CD4-positive, CD25-positive, alpha-beta regulatory T cell (primary cell): ENCODE measurements at regions not wholly inside any gene's neighbourhood (a gene's known extent, or its start where the extent isn't known, plus 50 kb on each side); places are given as distances from the start of the nearest gene placed in this dataset.

ENCODE experiments used
- ATAC-seq, 2 donors: fragments of 150-1000 bp; cut with Tn5 transposase; one replicate each; pipeline ENCODE4 v1.10.0; 2021; ENCODE audit warnings: low read depth in 2 of 2, moderate number of reproducible peaks in 2 of 2, moderate library complexity in 1 of 2
- DNase-seq, 3 donors: peaks; one replicate each; pipeline versions ENCODE4 v3.0.0 to v3.0.0-alpha.2; 2012 to 2022; ENCODE audit warnings: mixed read lengths in 1 of 3
- H3K27ac ChIP-seq: one replicate; pipeline ENCODE4 v1.7.0; 2013; ENCODE audit warnings: mild to moderate bottlenecking, low read length; ENCODE audit not compliant: insufficient read depth, poor library complexity, severe bottlenecking
- H3K27me3 ChIP-seq: one replicate; pipeline ENCODE4 v1.7.0; 2013; ENCODE audit warnings: low read length; ENCODE audit not compliant: control insufficient read depth, insufficient read depth
- H3K36me3 ChIP-seq: one replicate; pipeline ENCODE4 v1.7.0; 2013; ENCODE audit warnings: mild to moderate bottlenecking, low read length, moderate library complexity; ENCODE audit not compliant: control insufficient read depth, insufficient read depth
- H3K4me1 ChIP-seq: 2 replicates; pipeline ENCODE4 v1.7.0; 2013; ENCODE audit warnings: mild to moderate bottlenecking, low read length; ENCODE audit not compliant: insufficient read depth, control insufficient read depth, poor library complexity, severe bottlenecking
- H3K4me3 ChIP-seq: one replicate; pipeline ENCODE4 v1.7.0; 2013; ENCODE audit warnings: low read depth, mild to moderate bottlenecking, low read length, moderate library complexity
- H3K9me3 ChIP-seq, 2 experiments: 1 replicate in 1 of 2; 2 replicates in 1 of 2; pipeline ENCODE4 v1.7.0; 2013; ENCODE audit warnings: low read length in 2 of 2, mild to moderate bottlenecking in 1 of 2, moderate library complexity in 1 of 2; ENCODE audit not compliant: control insufficient read depth in 2 of 2
- H3K27ac Mint-ChIP-seq, 3 donors: one replicate each; pipeline ENCODE4 v1.8.0; 2020 to 2022; ENCODE audit warnings: mild to moderate bottlenecking in 3 of 3, mixed read lengths in 3 of 3, moderate library complexity in 2 of 3
- H3K27me3 Mint-ChIP-seq: one replicate; pipeline ENCODE4 v1.8.0; 2022; ENCODE audit warnings: mild to moderate bottlenecking, mixed read lengths
- H3K36me3 Mint-ChIP-seq: one replicate; pipeline ENCODE4 v1.8.0; 2020; ENCODE audit warnings: mixed read lengths
- H3K4me1 Mint-ChIP-seq, 4 donors: one replicate each; pipeline ENCODE4 v1.8.0; 2020 to 2022; ENCODE audit warnings: mixed read lengths in 4 of 4, mild to moderate bottlenecking in 1 of 4
- H3K4me3 Mint-ChIP-seq, 4 donors: one replicate each; pipeline ENCODE4 v1.8.0; 2020 to 2022; ENCODE audit warnings: mild to moderate bottlenecking in 4 of 4, mixed read lengths in 4 of 4, moderate library complexity in 3 of 4
- H3K9me3 Mint-ChIP-seq, 7 donors: one replicate each; pipeline ENCODE4 v1.8.0; 2020 to 2022; ENCODE audit warnings: mixed read lengths in 7 of 7, mild to moderate bottlenecking in 3 of 7, moderate library complexity in 2 of 7

GRCh38 chrX:82087699-82088098 lies 885.8 kb downstream of the SH3BGRL start:
- no peak for ATAC-seq
- Mint-ChIP-seq H3K4me3 (no peak overlapping the region), H3K27ac (no peak overlapping the region)

GRCh38 chrX:82092307-82092706 lies 890.4 kb downstream of the SH3BGRL start:
- Histone ChIP-seq H3K4me1 (no peaks in the 10 kb centered on the region), H3K27me3 (no peaks in the 10 kb centered on the region), H3K4me3 (no peak overlapping the region), H3K36me3 (no peaks in the 10 kb centered on the region), H3K9me3 (no peaks in the 10 kb centered on the region), H3K27ac (no peak overlapping the region)
- ATAC-seq, result no peak
- H3K4me3 Mint-ChIP-seq, result no peak overlapping the region
- H3K27ac Mint-ChIP-seq, result no peak overlapping the region
- H3K27me3 Mint-ChIP-seq, result no peaks in the 10 kb centered on the region
- no peaks in the 10 kb centered on the region for H3K36me3 Mint-ChIP-seq
- DNase-seq, result no peak
- H3K4me1 Mint-ChIP-seq, result no peaks in the 10 kb centered on the region
- H3K9me3 Mint-ChIP-seq, result peaks cover 0 to 6% (median 0%) of the 10 kb centered on the region in 7 donors

More at GRCh38 chrX:82087699-82088098, 885.8 kb downstream of the SH3BGRL start:
- Histone ChIP-seq H3K27ac (no peak overlapping the region), H3K4me1 (no peaks in the 10 kb centered on the region), H3K27me3 (no peaks in the 10 kb centered on the region), H3K9me3 (no peaks in the 10 kb centered on the region), H3K4me3 (no peak overlapping the region), H3K36me3 (no peaks in the 10 kb centered on the region)
- Mint-ChIP-seq H3K4me1 (no peaks in the 10 kb centered on the region), H3K9me3 (peaks cover 0 to 6% (median 0%) of the 10 kb centered on the region in 7 donors), H3K27me3 (no peaks in the 10 kb centered on the region), H3K36me3 (no peaks in the 10 kb centered on the region)
- DNase-seq, result no peak

GRCh38 chrX:82125103-82125502 lies 923.2 kb downstream of the SH3BGRL start:
- Histone ChIP-seq H3K27me3 (no peaks in the 10 kb centered on the region), H3K9me3 (no peaks in the 10 kb centered on the region), H3K27ac (no peak overlapping the region), H3K4me3 (no peak overlapping the region), H3K4me1 (no peaks in the 10 kb centered on the region), H3K36me3 (no peaks in the 10 kb centered on the region)
- Mint-ChIP-seq H3K4me1 (no peaks in the 10 kb centered on the region), H3K9me3 (peaks cover 0 to 5% (median 1%) of the 10 kb centered on the region in 7 donors), H3K27me3 (no peaks in the 10 kb centered on the region), H3K4me3 (no peak overlapping the region), H3K36me3 (no peaks in the 10 kb centered on the region), H3K27ac (no peak overlapping the region)
- DNase-seq (no peak), ATAC-seq (no peak)

GRCh38 chrX:82127228-82128123 lies 925.6 kb downstream of the SH3BGRL start:
- ATAC-seq (no peak), DNase-seq (peak in 1 of 3 donors; percentile 19)
- Histone ChIP-seq H3K4me1 (no peaks in the 10 kb centered on the region), H3K27me3 (no peaks in the 10 kb centered on the region), H3K9me3 (no peaks in the 10 kb centered on the region), H3K27ac (no peak overlapping the region), H3K36me3 (no peaks in the 10 kb centered on the region), H3K4me3 (no peak overlapping the region)
- no peak overlapping the region for H3K4me3 Mint-ChIP-seq
- no peaks in the 10 kb centered on the region for H3K36me3 Mint-ChIP-seq
- no peak overlapping the region for H3K27ac Mint-ChIP-seq
- H3K4me1 Mint-ChIP-seq, result no peaks in the 10 kb centered on the region
- H3K9me3 Mint-ChIP-seq, result peaks cover 0 to 6% (median 1%) of the 10 kb centered on the region in 7 donors
- no peaks in the 10 kb centered on the region for H3K27me3 Mint-ChIP-seq

- no peak overlapping the region for H3K4me3 Mint-ChIP-seq
- ATAC-seq, result no peak
Observed at GRCh38 chrX:82134378-82134777, 932.5 kb downstream of the SH3BGRL start.

GRCh38 chrX:82141942-82142341 lies 940.0 kb downstream of the SH3BGRL start:
- Mint-ChIP-seq H3K36me3 (no peaks in the 10 kb centered on the region), H3K4me3 (no peak overlapping the region), H3K9me3 (peaks cover 0 to 9% (median 2%) of the 10 kb centered on the region in 7 donors), H3K4me1 (peaks cover 0 to 14% (median 0%) of the 10 kb centered on the region in 4 donors), H3K27ac (no peak overlapping the region), H3K27me3 (no peaks in the 10 kb centered on the region)
- no peak for ATAC-seq
- H3K36me3 ChIP-seq, result no peaks in the 10 kb centered on the region
- no peaks in the 10 kb centered on the region for H3K9me3 ChIP-seq
- no peak overlapping the region for H3K4me3 ChIP-seq
- H3K27me3 ChIP-seq, result no peaks in the 10 kb centered on the region
- no peak overlapping the region for H3K27ac ChIP-seq
- peak in 2 of 3 donors; percentile 9 to 13 for DNase-seq
- no peaks in the 10 kb centered on the region for H3K4me1 ChIP-seq

More at GRCh38 chrX:82134378-82134777, 932.5 kb downstream of the SH3BGRL start:
- DNase-seq, result no peak
- Mint-ChIP-seq H3K27me3 (no peaks in the 10 kb centered on the region), H3K36me3 (no peaks in the 10 kb centered on the region), H3K27ac (no peak overlapping the region), H3K4me1 (no peaks in the 10 kb centered on the region), H3K9me3 (peaks cover 0 to 7% (median 0%) of the 10 kb centered on the region in 7 donors)
- Histone ChIP-seq H3K4me1 (no peaks in the 10 kb centered on the region), H3K4me3 (no peak overlapping the region), H3K9me3 (no peaks in the 10 kb centered on the region), H3K36me3 (no peaks in the 10 kb centered on the region), H3K27me3 (no peaks in the 10 kb centered on the region), H3K27ac (no peak overlapping the region)

- H3K4me1 Mint-ChIP-seq, result no peaks in the 10 kb centered on the region
- H3K9me3 Mint-ChIP-seq, result peaks cover 0 to 13% (median 1%) of the 10 kb centered on the region in 7 donors
- Histone ChIP-seq H3K27ac (no peak overlapping the region), H3K4me3 (no peak overlapping the region), H3K27me3 (no peaks in the 10 kb centered on the region), H3K36me3 (no peaks in the 10 kb centered on the region), H3K4me1 (no peaks in the 10 kb centered on the region), H3K9me3 (no peaks in the 10 kb centered on the region)
- no peaks in the 10 kb centered on the region for H3K36me3 Mint-ChIP-seq
- ATAC-seq, result no peak
- DNase-seq, result no peak
- H3K4me3 Mint-ChIP-seq, result no peak overlapping the region
- H3K27ac Mint-ChIP-seq, result no peak overlapping the region
- no peaks in the 10 kb centered on the region for H3K27me3 Mint-ChIP-seq
Observed at GRCh38 chrX:82161195-82161594, 959.3 kb downstream of the SH3BGRL start.

GRCh38 chrX:82163701-82164100 lies 961.8 kb downstream of the SH3BGRL start:
- H3K4me3 ChIP-seq, result no peak overlapping the region
- Mint-ChIP-seq H3K9me3 (peaks cover 0 to 13% (median 2%) of the 10 kb centered on the region in 7 donors), H3K36me3 (no peaks in the 10 kb centered on the region), H3K4me1 (no peaks in the 10 kb centered on the region), H3K27ac (no peak overlapping the region), H3K27me3 (no peaks in the 10 kb centered on the region), H3K4me3 (no peak overlapping the region)
- no peaks in the 10 kb centered on the region for H3K9me3 ChIP-seq
- no peaks in the 10 kb centered on the region for H3K4me1 ChIP-seq
- H3K27ac ChIP-seq, result no peak overlapping the region
- H3K27me3 ChIP-seq, result no peaks in the 10 kb centered on the region
- ATAC-seq, result no peak
- H3K36me3 ChIP-seq, result no peaks in the 10 kb centered on the region
- DNase-seq, result no peak
